HG03457 (cell line): ENCODE measurements at regions not wholly inside any gene's neighbourhood (a gene's known extent, or its start where the extent isn't known, plus 50 kb on each side); places are given as distances from the start of the nearest gene placed in this dataset.

Experiments
- ATAC-seq: cut with Tn5 transposase; IDR thresholded peaks from one replicate; pipeline ENCODE4 v1.9.1; 2021; ENCODE audit warnings: moderate number of reproducible peaks; ENCODE audit not compliant: unreplicated experiment

DNA sequence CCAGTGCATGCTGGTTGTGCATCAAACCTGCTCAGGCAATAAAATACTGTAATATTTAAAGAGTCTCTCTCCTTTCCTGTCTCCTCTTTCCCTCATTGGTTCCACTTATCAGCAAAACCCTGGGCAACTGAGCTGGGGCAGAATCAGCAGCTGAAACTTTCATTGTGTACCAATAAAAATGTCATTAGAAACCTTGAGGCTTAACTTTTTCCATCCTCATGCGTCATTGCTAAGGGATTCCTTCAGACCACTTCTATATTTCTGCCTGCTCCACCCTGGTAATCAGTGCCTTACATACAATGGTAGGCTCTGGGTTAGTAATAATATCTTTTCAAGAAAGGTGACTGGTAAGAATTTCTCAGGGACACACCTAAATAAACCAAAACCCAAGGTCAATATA lies 880.3 kb downstream of the RPA4 start:
- no peak for ATAC-seq

DNA sequence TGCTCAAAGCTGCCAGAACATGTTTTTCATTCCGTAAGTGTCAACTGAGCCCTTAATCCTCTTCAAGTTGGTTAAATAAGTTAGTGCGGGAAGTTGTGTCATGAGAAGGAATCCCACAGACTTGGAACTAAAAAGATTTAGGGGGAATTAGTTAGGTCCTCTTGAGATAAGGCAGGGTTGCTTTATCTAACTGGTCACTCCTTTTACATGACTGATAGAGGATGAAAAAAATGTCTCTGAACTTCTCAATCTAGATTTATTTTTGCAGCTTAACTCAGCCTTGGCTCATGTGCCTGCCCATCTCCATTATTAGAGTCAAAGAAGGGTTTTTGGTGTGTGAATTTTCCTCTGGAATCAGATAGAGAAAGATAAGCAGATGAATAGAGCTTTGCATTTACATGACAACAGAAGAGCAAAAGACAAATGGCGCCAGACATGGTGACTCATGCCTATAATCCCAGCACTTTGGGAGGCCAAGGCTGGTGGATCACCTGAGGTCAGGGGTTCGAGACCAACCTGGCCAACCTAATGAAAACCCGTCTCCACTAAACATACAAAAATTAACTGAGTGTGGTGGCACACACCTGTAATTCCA lies 882.9 kb downstream of the RPA4 start:
- no peak for ATAC-seq

DNA sequence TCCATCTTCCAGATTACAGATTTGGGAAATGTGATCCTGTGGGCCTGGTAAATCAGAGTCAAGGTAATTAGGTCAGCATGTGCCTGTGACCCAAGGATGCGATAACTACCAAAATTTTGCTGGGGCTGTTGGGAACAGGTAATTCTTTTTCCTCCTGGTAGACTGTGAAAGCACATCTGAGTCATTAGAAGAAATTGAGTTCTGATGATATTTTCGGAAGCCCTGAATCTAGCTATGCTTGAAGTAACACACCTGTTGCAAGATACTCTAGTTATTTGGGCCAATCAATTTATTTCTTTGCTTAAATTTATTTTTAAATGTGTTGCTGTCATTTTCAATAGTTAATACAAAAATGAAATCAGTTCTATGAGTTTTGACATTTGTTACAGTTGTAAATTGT lies 903.6 kb downstream of the RPA4 start:
- no peak for ATAC-seq

DNA sequence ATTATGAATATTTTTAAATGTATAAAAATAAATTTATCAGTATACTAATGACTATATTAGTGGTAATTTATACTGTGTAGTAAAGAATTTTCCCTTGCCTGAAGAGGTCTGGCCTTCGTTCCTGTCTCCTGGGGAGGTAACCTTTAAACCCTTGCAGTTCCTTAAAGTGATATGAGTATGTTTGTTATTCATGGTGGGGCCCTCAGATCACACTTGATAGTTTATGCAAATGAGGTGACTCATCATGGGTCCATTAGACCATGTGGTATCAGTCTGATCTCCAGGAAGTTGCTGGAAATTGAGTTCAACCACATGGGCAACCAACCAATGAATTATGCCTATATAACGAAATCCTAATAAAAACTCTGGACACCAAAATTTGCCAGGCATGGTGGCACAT lies 904.1 kb downstream of the RPA4 start:
- no peak for ATAC-seq

DNA sequence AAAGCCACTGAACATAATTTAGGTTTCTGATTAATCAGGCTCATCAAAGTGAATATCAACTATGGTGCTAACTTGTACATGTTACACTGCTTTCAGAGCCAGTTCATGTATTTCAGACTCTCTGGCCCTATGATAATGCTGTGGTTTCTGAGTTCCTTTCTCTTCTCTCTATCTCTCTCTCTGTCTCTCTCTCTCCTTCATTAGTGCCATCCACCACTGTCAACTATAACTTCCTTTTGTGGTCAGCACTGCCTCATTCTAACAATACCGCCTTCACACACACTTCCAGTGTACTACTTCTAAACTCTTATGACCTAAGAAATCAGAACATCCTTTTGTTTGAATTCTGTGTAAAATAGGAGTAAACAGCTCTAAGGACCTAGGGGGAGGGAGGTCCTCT lies 907.1 kb downstream of the RPA4 start:
- no peak for ATAC-seq

DNA sequence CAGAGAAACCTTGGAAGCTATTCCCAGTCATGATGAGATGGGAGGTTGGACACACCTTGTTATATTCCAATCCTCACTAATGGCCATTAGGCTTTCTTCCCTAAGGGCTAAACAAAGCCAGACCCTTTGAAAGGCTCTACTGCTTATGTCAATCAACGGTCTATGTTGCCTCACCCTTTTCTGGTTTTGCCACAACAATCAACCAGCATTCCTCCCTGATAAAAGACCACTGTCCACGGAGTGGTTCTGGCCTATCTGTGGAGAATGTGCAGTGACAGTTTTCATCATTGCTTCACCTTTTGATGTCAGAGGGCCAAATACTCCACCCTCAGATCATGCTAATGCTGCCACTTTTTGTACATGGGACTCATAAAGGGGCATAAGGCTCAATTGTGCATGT lies 913.4 kb downstream of the RPA4 start:
- no peak for ATAC-seq

DNA sequence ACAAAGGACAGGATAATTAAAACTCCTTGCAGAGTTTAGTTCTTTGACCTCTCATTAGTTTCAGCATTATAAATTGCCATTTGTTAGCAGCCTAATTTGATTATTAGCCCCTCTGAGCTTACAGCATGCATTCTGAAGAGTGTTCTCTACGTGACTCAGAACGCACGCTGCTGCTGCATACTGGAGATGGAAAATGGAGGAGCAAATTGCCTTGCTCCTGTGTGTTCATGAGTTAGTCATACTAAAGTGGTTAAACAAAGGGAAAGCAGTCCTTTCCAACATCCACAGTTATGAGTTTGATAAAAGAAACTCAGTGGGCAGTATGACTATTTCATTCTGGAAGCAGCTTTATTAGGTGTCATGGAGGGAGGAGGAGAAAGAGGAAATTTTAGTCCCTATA lies 922.5 kb downstream of the RPA4 start:
- ATAC-seq = no peak

DNA sequence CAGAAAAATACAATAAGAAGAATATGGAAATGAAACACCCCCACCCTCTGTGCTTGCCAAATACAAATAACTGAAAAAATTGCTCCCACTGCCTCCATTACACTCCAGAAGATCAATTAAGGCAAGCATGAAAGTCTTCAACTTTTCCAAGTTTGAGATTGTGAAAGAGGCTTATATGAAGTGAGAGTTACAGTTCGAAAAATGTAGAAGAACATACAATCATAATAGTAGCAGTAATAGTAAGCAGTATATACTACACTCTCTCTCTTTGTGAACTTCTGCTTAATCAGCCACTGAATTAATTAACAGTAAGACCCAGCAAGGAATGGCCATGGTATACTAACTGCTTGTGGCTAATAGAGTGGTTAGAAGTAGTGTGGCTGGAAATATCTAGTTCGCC lies 923.2 kb downstream of the RPA4 start:
- ATAC-seq = no peak

DNA sequence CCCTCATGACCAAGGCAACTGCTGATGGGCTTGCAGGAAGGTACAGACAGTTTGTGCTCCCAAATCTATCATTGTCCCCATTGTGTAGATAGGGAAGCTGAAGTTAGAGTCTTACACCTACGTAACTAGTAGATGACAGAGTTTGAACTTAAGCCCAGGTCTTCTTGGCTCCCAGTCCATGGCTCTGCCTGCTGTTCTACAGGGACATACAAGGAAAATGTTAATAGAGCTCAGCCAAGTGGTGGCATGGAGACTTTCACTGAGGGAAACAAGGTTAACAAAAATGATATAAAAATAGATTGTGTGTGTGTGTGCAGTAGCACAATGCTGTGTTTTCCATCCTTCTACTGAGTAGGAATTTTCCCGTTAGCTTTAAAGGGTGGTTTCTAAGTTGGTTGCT lies 936.5 kb downstream of the RPA4 start:
- ATAC-seq = no peak

DNA sequence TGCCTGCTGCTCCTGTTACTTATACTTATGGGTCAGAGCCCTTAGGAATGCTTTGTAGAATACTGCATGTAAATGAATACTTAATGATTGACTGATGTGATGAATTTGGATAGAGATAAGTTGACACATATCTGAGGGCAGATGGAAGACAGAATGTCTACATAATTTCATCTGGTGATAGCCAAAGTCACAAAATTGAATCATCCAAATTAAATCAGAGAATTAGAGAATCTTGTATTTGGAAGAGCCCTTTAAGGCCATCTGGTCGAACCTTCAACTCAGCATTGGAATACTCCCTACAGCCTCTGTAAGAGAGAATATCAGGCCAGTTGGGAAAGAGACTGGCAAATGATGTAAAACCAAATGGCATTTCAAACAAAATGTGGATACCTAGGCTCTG lies 944.8 kb downstream of the RPA4 start:
- no peak for ATAC-seq

DNA sequence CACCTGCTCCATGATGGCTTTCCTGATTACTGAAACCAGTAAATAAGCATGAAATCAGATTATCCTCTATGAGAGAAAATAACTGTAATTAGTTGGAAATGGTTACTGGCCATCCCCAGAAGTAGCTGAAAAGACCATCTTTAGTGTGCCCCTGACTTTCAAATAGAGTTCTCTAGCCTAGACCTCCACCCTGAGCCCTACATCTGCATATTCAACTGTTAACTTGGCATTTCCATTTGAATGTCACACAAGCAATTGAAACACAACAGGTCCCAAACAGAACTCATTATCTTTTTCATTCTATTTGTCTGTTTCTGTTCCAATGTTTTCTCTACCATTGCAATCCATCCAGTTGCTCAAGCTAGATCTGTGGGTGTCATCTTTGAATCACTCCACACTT lies 952.3 kb downstream of the RPA4 start:
- ATAC-seq = no peak

DNA sequence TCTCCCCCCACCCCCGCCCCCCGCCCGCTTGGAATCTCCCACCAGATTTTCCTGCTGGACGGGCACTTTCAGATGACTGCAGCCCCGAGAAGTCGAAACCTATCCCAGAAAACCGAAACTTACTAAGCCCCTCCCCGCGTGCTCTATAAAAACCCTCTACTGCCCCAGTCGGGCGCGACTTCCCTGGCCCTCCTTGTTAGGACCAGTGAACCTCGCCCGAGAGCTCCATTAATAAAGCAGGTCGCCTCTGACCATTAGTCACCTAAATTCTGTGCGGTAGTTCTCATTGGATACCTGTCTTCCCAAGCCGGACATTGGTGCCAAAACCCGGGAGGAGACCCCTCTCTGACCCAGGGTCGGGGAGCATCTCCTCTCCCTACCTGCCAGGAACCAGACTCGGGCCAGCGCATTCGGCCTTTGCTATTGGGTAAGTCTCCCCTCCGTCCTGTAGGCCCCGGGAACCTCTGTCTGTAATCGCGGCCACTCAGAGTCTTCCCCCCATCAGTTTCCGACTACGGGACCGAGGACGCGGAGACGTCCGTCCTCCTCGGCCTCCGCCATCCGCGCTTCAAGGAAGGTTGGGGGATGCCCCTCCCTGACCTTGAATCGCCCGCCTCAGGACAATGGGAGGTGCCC lies 958.0 kb downstream of the RPA4 start:
- no peak for ATAC-seq

DNA sequence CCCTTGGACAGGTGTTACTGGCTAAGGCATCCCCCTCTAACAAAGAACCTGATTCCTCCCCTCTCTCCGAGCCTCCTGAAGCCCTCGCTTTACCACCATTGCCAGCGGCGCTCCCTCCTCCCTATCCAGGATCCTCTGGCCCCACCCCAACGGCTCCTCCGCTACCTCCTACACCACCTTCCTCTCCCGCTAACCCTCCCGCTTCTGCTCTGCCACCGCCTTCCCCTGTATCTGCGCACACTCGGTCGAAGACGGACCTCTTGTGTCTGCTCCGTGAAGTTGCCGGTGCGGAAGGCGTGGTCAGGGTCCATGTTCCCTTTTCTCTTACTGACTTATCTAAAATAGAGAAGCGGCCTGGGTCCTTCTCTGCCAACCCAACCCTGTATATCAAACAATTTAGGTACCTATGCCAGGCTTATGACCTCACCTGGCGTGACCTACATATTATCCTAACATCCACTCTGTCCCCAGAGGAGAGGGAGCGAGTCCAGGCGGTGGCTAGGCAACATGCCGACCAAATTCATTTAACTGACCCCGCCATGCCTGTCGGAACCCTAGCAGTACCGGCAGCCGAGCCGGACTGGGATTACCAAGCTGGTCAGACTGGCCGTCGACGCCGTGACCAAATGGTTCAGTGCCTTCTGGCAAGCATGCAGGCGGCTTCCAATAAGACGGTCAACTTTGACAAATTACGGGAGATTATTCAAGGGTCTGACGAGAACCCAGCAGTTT lies 958.9 kb downstream of the RPA4 start:
- no peak for ATAC-seq

DNA sequence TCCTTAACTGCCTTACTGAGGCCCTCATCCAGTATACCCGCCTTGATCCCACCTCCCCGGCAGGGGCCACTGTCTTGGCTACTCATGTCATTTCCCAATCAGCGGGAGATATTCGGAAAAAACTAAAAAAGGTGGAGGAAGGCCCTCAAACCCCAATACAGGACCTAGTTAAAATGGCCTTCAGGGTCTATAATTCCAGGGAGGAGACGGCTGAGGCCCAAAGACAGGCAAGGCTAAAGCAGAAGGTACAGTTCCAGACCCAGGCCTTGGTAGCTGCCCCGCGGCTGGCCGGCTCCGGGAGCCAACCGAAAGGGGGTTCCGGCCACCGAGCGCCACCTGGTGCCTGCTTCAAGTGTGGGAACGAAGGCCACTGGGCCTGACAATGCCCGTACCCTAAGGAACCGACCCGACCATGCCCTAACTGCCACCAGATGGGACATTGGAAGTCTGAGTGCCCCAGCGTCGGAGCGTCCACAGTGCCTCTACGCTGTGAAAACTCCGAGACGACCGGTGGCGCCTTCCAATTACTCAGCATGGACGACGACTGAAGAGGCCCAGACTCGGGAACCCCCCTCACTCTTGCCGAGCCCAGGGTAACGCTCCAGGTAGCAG lies 959.6 kb downstream of the RPA4 start:
- no peak for ATAC-seq

DNA sequence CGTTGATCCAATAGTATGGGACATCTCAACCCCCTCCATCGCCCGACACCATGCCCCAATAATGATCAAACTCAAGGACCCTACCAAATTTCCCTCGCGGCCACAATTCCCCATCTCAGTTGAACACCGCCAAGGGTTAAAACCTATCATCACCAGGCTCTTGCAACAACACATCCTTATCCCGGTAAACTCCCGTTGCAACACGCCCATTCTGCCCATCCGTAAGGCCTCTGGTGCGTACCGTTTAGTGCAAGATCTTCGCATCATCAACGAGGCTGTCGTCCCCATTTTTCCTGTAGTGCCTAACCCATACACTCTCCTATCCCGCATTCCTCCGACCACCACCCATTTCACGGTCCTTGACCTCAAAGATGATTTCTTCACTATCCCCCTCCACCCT lies 960.5 kb downstream of the RPA4 start:
- ATAC-seq = no peak

DNA sequence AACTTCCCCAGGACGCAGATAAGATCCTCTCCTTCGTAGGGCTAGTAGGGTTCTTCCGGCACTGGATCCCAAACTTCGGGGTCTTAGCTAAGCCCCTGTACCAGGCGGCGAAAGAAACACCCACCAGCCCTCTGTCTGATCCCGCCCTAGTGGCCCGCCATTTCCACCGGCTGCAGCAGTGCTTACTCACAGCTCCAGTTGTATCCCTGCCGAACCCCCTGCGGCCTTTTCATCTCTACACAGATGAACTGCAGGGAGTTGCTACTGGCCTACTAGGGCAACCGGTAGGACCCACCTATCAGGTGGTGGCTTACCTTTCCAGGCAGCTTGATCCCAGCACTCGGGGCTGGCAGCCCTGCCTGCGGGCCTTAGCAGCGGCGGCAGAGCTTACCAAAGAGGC lies 961.2 kb downstream of the RPA4 start:
- no peak for ATAC-seq

DNA sequence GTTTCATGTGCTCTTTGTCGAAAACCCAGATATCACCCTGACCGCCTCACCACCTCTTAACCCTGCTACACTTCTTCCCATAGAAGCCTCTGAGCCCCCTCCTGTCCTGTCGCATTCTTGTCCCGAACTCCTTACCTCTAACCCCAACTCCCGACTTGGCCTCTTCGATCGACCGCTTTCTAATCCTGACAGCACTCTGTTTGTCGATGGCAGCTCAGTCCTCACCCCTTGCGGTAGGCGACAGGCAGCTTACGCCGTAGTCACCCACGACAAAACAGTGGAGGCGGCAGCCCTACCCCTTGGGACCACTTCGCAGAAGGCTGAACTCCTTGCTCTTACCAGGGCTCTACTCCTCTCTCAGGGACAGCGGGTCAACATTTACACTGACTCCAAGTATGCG lies 961.7 kb downstream of the RPA4 start:
- ATAC-seq = no peak

DNA sequence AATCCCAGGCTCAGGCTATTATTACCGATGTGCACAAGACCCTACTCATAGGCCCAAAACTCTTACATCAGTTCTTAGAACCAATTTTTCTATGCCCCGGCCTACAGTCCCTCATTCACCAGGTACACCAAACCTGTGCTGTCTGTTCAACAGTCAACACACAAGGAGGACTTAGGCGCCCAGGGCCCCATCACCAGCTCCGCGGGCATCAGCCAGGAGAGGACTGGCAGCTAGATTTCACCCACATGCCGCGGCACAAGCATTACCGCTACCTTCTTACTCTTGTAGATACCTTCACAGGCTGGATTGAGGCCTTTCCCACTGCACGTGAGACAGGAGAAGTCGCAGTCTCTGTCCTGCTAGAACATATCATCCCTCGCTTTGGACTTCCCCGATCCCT lies 962.5 kb downstream of the RPA4 start:
- no peak for ATAC-seq

DNA sequence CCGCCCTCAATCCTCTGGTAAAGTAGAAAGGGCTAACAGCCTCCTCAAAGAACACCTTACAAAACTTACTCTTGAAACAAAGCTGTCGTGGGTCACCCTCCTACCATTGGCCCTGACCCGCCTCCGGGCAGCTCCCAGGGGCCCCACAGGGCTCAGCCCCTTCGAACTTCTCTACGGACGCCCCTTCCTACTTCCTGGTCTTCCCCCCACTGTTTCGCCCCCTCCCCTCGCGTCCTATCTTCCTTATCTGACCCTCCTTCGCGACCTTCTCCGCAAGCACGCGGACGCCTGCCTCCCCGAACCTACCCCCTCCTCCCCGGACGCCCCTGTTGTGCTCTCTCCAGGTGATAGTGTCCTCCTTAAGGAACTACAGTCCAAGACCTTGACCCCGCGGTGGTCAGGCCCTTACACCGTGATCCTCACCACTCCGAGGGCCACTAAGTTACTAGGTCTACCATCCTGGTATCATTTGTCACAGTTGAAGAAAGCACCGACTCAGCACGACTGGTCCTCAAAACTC lies 963.1 kb downstream of the RPA4 start:
- no peak for ATAC-seq

DNA sequence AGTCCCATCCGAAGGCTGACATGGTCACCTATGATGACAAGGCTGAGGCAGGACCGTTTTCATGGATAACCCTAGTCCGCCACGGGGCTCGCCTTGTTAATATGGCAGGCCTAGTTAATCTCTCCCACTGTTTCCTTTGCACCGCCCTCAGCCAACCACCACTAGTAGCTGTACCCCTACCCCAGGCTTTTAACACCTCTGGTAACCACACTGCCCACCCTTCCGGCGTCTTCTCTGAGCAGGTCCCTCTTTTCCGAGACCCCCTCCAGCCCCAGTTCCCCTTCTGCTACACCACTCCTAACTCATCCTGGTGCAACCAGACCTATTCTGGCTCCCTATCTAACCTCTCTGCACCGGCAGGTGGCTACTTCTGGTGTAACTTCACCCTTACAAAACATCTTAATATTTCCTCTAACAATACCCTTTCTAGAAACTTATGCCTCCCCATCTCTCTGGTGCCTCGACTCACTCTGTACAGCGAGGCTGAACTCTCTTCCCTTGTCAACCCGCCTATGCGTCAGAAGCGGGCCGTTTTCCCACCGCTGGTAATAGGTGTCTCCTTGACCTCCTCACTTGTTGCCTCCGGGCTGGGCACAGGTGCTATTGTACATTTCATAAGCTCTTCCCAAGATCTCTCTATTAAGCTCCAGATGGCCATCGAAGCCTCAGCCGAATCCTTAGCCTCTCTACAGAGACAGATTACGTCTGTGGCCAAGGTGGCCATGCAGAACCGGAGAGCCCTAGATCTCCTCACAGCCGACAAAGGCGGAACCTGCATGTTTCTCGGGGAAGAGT lies 964.4 kb downstream of the RPA4 start:
- ATAC-seq = no peak

DNA sequence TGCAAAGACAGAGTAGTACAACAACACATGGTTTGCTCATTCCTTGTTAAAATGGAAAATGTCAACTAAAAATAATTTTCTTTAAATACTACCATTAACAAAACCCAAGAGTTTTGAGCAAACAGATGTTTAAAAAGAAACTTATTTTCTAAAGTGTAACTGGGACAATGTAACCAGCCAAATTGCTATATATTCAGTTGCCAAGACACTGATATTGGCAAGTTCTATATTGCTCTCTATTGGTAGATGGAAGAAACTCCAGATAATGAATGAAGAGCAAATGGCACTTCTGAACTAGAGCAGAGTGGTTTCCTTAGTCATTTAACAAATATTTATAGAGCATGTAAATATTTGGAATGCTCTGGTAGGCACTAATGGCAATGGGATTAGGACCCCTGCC lies 966.2 kb downstream of the RPA4 start:
- ATAC-seq = no peak
